Mammary epithelial cell (primary cell): ENCODE measurements at regions not wholly inside any gene's neighbourhood (a gene's known extent, or its start where the extent isn't known, plus 50 kb on each side); places are given as distances from the start of the nearest gene placed in this dataset.

ENCODE experiments used
- CTCF ChIP-seq, 2 donors: IDR thresholded peaks in 1 of 2; conservative IDR thresholded peaks in 1 of 2; 2 replicates each; pipeline ENCODE4 v1.5.1; 2011 to 2012; ENCODE audit warnings: inconsistent platforms in 2 of 2, low read length in 2 of 2, mild to moderate bottlenecking in 2 of 2, control low read depth in 1 of 2, low read depth in 1 of 2; ENCODE audit not compliant: insufficient read depth in 1 of 2; ENCODE audit errors: extremely low read depth in 1 of 2
- EZH2 ChIP-seq: IDR thresholded peaks from 2 replicates; pipeline ENCODE4 v1.6.1; 2012; ENCODE audit warnings: low read length, inconsistent platforms, borderline replicate concordance

GRCh38 chr2:240364582-240364960 is 70.9 kb upstream of the GPC1 start:
- no peak for TF ChIP-seq CTCF (conservative IDR thresholded peaks at IDR 0.05 in 1 of 2, IDR thresholded peaks at IDR 0.05 in 1 of 2; ENCODE audit: extremely low read depth in 1 of 2, insufficient read depth in 1 of 2, low read depth in 1 of 2, low read length in 2 of 2)
- TF ChIP-seq EZH2, result no peak
